Adrenal gland (tissue), 5 donors: ENCODE measurements at regions not wholly inside any gene's neighbourhood (a gene's known extent, or its start where the extent isn't known, plus 50 kb on each side); places are given as distances from the start of the nearest gene placed in this dataset.

ENCODE experiments used
- CTCF ChIP-seq, 6 experiments: fragments of 450-650 bp in 4 of 6; fragments of 200-600 bp in 2 of 6; sonication (generic) in 1 of 6; IDR thresholded peaks; 1 replicate in 5 of 6; 2 replicates in 1 of 6; pipeline versions ENCODE4 v1.5.1 to v1.8.0; 2016 to 2021; ENCODE audit warnings: antibody characterized with exemption in 6 of 6, mild to moderate bottlenecking in 2 of 6, moderate library complexity in 1 of 6
- POLR2A ChIP-seq, 2 donors: fragments of 450-650 bp; IDR thresholded peaks; one replicate each; pipeline ENCODE4 v1.6.1; 2017; ENCODE audit warnings: antibody characterized with exemption in 2 of 2, mild to moderate bottlenecking in 2 of 2, moderate library complexity in 1 of 2
- donor health status: DM: no; HTN: no; CAD: no.

GRCh38 chr1:118298397-118298796, 113.4 kb upstream of the SPAG17 start:
- TF ChIP-seq POLR2A (IDR thresholded peaks at IDR 0.05) (no peak), CTCF (IDR thresholded peaks at IDR 0.05) (no peak)
